K562 (cell line): ENCODE measurements at regions not wholly inside any gene's neighbourhood (a gene's known extent, or its start where the extent isn't known, plus 50 kb on each side); places are given as distances from the start of the nearest gene placed in this dataset.
"Not testable (repeated sequence)": the region's sequence is repeated elsewhere in the genome, so short reads cannot be mapped to it uniquely, and the experiment has no call there.

ENCODE experiments used
- ATAC-seq: fragments of 200-7000 bp; cut with Tn5 transposase; 3 replicates; pipeline ENCODE4 v1.9.1; 2020; ENCODE audit warnings: moderate library complexity
- BruUV-seq: library from RNA; stranded (reverse); fragments of 400-500 nt; replicated peaks from 2 replicates; lab custom pipeline; 2021; lab: Mats Ljungman, UMichigan
- CTCF ChIA-PET: fragments of 300-600 bp; formaldehyde crosslinking; extraction: SDS; loops from one replicate; lab custom pipeline; 2021; ENCODE audit warnings: low intra/inter-chr PET ratio; lab: Yijun Ruan, JAX
- POLR2A ChIA-PET: fragments of 300-600, 350-650 bp; sonication (Branson Sonifier 250); formaldehyde crosslinking; extraction: SDS; loops from one replicate; lab custom pipeline; 2021; ENCODE audit warnings: antibody characterized with exemption, inconsistent platforms; lab: Yijun Ruan, JAX
- DNase-seq, 4 experiments: peaks; one replicate each; pipeline versions ENCODE4 v3.0.0 to v3.0.0-alpha.2; 2011 to 2018; ENCODE audit warnings: low spot score in 3 of 4, mixed read lengths in 3 of 4; ENCODE audit errors: extremely low read depth in 1 of 4
- FAIRE-seq: peaks from 2 replicates; lab custom pipeline; 2011; peaks lifted over from hg19 to GRCh38; lab: Jason Lieb, UNC
- H2AFZ ChIP-seq: 2 replicates; pipeline ENCODE4 v1.6.0; 2011; ENCODE audit warnings: low read depth, low read length, control low read depth, inconsistent platforms
- H3K27ac ChIP-seq: fragments of 200-600 bp; 3 replicates; pipeline ENCODE4 v1.8.0; 2011; ENCODE audit warnings: low read depth, mild to moderate bottlenecking, control low read depth, inconsistent platforms, low read length, moderate library complexity, mixed read lengths; ENCODE audit errors: extremely low read depth
- H3K27me3 ChIP-seq, 2 experiments: fragments of 300-600 bp in 1 of 2; 2 replicates in 1 of 2; 3 replicates in 1 of 2; pipeline versions ENCODE4 v1.6.0 to v1.8.0; 2011; ENCODE audit warnings: inconsistent platforms in 2 of 2, low read length in 2 of 2, mild to moderate bottlenecking in 1 of 2, mixed read lengths in 1 of 2, moderate library complexity in 1 of 2; ENCODE audit not compliant: control insufficient read depth in 2 of 2, insufficient read depth in 2 of 2
- H3K36me3 ChIP-seq: fragments of 300-600 bp; 3 replicates; pipeline ENCODE4 v1.8.0; 2011; ENCODE audit warnings: mild to moderate bottlenecking, low read length, inconsistent platforms; ENCODE audit not compliant: control insufficient read depth, insufficient read depth
- H3K4me1 ChIP-seq, 2 experiments: fragments of 200-600 bp in 1 of 2; replicated peaks in 1 of 2; 2 replicates in 1 of 2; 3 replicates in 1 of 2; pipeline versions ENCODE4 v1.5.1 to v1.8.0; 2011; ENCODE audit warnings: inconsistent platforms in 2 of 2, low read length in 2 of 2, mild to moderate bottlenecking in 1 of 2, mixed read lengths in 1 of 2, moderate library complexity in 1 of 2; ENCODE audit not compliant: control insufficient read depth in 2 of 2, insufficient read depth in 2 of 2
- H3K4me2 ChIP-seq: 2 replicates; pipeline ENCODE4 v1.6.1; 2011; ENCODE audit warnings: low read length, control low read depth, inconsistent platforms, mixed read lengths; ENCODE audit not compliant: insufficient read depth
- H3K4me3 ChIP-seq: fragments of 200-600 bp; sonication (generic), shearing (Covaris generic); 2 replicates; pipeline ENCODE4 v1.5.1; 2016; ENCODE audit warnings: control low read depth, inconsistent platforms
- H3K79me2 ChIP-seq: fragments of 200-600 bp; 3 replicates; pipeline ENCODE4 v1.8.0; 2011; ENCODE audit warnings: low read length, inconsistent platforms; ENCODE audit not compliant: control insufficient read depth, insufficient read depth
- H3K9ac ChIP-seq, 2 experiments: 2 replicates each; pipeline versions ENCODE4 v1.6.0 to v1.6.1; 2011; ENCODE audit warnings: low read depth in 2 of 2, low read length in 2 of 2, control low read depth in 1 of 2, inconsistent platforms in 1 of 2, mild to moderate bottlenecking in 1 of 2, mixed read lengths in 1 of 2; ENCODE audit not compliant: insufficient read depth in 1 of 2
- H3K9me1 ChIP-seq: one replicate; pipeline ENCODE4 v1.6.0; 2011; ENCODE audit warnings: inconsistent platforms, mild to moderate bottlenecking, low read length, moderate library complexity; ENCODE audit not compliant: control insufficient read depth, insufficient read depth
- H3K9me3 ChIP-seq: replicated peaks from 2 replicates; pipeline ENCODE4 v1.5.1; 2011; ENCODE audit warnings: low read depth, low read length, inconsistent platforms; ENCODE audit not compliant: control insufficient read depth, insufficient read depth
- H4K20me1 ChIP-seq: replicated peaks from 2 replicates; pipeline ENCODE4 v1.6.1; 2011; ENCODE audit warnings: low read length, inconsistent platforms, mixed read lengths; ENCODE audit not compliant: control insufficient read depth, insufficient read depth
- TEAD1 ChIP-seq, 2 experiments: fragments of 450-650 bp in 1 of 2; sonication (generic) in 1 of 2; formaldehyde crosslinking; IDR thresholded peaks; 2 replicates each; pipeline versions ENCODE4 v1.4.0 to v1.8.0; 2020 to 2022; ENCODE audit warnings: mild to moderate bottlenecking in 2 of 2, missing genetic modification reagents in 1 of 2
- ZNF174 ChIP-seq: fragments of 250-450 bp; sonication (Bioruptor Pico); IDR thresholded peaks from 2 replicates; pipeline ENCODE4 v1.4.0; 2020; ENCODE audit warnings: mild to moderate bottlenecking
- WGBS: fragments of 100-300 bp; shearing (Covaris generic); methylation state at CpG from one replicate; pipeline ENCODE4 v1.1.6; 2016; ENCODE audit warnings: low coverage, mixed read lengths; ENCODE audit not compliant: insufficient coverage; ENCODE audit errors: missing lambda C conversion rate; 5-methylcytosine and 5-hydroxymethylcytosine counted together
- in situ Hi-C: fragments of 300-500 bp; cut with MboI; formaldehyde crosslinking; loops from 4 replicates; pipeline ENCODE4 v1.15.0; 2018; ENCODE audit warnings: inconsistent platforms, mixed read lengths
- intact Hi-C: fragments of 100-400 bp; cut with micrococcal nuclease; formaldehyde crosslinking; loops from 2 replicates; pipeline ENCODE4 v1.14.2; 2022
- TF ChIP-seq, protein P1 (sequence below): fragments of 250-450 bp; sonication (Bioruptor Pico); IDR thresholded peaks from 2 replicates; pipeline ENCODE4 v1.4.0; 2020
- TF ChIP-seq, protein P2 (sequence below): fragments of 250-450 bp; sonication (Bioruptor Pico); IDR thresholded peaks from 2 replicates; pipeline ENCODE4 v1.8.0; 2021; ENCODE audit warnings: moderate library complexity, mild to moderate bottlenecking, inconsistent platforms

DNA sequence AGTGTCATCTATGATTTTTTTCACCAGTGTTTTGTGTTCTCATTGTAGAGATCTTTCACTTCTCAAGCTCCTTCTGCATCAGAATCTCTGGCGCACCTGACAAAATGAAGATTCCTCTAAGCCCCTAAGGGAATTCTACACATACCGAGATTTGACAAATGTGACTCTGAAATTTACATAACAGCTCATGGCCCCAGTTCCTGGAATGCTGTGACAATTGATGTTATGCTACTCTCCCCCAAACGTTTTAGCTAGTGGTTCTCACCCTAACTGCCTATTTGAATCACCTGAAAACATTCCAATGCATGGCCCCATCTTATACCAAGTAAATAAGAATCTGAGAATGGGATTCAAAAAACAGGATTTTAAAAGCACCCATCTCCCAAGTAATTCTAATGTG is 162.1 kb upstream of the FKBP1C start (continued):
- TF ChIP-seq, protein P1, sequence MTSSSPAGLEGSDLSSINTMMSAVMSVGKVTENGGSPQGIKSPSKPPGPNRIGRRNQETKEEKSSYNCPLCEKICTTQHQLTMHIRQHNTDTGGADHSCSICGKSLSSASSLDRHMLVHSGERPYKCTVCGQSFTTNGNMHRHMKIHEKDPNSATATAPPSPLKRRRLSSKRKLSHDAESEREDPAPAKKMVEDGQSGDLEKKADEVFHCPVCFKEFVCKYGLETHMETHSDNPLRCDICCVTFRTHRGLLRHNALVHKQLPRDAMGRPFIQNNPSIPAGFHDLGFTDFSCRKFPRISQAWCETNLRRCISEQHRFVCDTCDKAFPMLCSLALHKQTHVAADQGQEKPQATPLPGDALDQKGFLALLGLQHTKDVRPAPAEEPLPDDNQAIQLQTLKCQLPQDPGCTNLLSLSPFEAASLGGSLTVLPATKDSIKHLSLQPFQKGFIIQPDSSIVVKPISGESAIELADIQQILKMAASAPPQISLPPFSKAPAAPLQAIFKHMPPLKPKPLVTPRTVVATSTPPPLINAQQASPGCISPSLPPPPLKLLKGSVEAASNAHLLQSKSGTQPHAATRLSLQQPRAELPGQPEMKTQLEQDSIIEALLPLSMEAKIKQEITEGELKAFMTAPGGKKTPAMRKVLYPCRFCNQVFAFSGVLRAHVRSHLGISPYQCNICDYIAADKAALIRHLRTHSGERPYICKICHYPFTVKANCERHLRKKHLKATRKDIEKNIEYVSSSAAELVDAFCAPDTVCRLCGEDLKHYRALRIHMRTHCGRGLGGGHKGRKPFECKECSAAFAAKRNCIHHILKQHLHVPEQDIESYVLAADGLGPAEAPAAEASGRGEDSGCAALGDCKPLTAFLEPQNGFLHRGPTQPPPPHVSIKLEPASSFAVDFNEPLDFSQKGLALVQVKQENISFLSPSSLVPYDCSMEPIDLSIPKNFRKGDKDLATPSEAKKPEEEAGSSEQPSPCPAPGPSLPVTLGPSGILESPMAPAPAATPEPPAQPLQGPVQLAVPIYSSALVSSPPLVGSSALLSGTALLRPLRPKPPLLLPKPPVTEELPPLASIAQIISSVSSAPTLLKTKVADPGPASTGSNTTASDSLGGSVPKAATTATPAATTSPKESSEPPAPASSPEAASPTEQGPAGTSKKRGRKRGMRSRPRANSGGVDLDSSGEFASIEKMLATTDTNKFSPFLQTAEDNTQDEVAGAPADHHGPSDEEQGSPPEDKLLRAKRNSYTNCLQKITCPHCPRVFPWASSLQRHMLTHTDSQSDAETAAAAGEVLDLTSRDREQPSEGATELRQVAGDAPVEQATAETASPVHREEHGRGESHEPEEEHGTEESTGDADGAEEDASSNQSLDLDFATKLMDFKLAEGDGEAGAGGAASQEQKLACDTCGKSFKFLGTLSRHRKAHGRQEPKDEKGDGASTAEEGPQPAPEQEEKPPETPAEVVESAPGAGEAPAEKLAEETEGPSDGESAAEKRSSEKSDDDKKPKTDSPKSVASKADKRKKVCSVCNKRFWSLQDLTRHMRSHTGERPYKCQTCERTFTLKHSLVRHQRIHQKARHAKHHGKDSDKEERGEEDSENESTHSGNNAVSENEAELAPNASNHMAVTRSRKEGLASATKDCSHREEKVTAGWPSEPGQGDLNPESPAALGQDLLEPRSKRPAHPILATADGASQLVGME (CRISPR knock-in tag), result no peak
- TF ChIP-seq ZNF174, result no peak
- TF ChIP-seq, protein P2, sequence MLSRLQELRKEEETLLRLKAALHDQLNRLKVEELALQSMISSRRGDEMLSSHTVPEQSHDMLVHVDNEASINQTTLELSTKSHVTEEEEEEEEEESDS (CRISPR knock-in tag), result no peak
- TF ChIP-seq TEAD1 (CRISPR knock-in tag; IDR thresholded peaks at IDR 0.05), result no peak
- TF ChIP-seq, all 486 proteins: peak for 0

DNA sequence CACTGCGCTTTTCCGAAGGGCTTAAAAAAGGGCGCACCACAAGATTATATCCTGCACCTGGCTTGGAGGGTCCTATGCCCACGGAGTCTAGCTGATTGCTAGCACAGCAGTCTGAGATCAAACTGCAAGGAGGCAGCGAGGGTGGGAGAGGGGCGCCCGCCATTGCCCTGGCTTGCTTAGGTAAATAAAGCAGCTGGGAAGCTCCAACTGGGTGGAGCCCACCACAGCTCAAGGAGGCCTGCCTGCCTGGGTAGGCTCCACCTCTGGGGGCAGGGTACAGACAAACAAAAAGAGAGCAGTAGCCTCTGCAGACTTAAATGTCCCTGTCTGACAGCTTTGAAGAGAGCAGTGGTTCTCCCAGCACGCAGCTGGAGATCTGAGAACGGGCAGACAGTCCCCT is 158.1 kb upstream of the FKBP1C start:
- H2AFZ ChIP-seq, H3K79me2 ChIP-seq, BruUV-seq, H4K20me1 ChIP-seq, H3K4me3 ChIP-seq, H3K9me3 ChIP-seq, POLR2A ChIA-PET, ATAC-seq, H3K9ac ChIP-seq, DNase-seq, CTCF ChIA-PET, FAIRE-seq, in situ Hi-C loops, H3K4me2 ChIP-seq, H3K4me1 ChIP-seq, H3K9me1 ChIP-seq, H3K27ac ChIP-seq, intact Hi-C loops, H3K27me3 ChIP-seq, H3K36me3 ChIP-seq: not testable (repeated sequence)
- WGBS, result 2% methylated on average over 9 of the region's 9 CpGs
